Choroid plexus epithelial cell (primary cell): ENCODE measurements at regions not wholly inside any gene's neighbourhood (a gene's known extent, or its start where the extent isn't known, plus 50 kb on each side); places are given as distances from the start of the nearest gene placed in this dataset.

Experiments
- DNase-seq: peaks from one replicate; pipeline ENCODE4 v3.0.0-alpha.2; 2010; ENCODE audit warnings: low read depth
- H3K4me3 ChIP-seq: 2 replicates; pipeline ENCODE4 v1.5.1; 2011; ENCODE audit warnings: low read depth, mild to moderate bottlenecking, control low read depth, low read length, moderate library complexity
- CTCF ChIP-seq: conservative IDR thresholded peaks from 2 replicates; pipeline ENCODE4 v1.5.1; 2011; ENCODE audit warnings: low read depth, mild to moderate bottlenecking, control low read depth, inconsistent platforms, low read length, moderate library complexity

- H3K4me3 ChIP-seq, result no peak overlapping the region
- DNase-seq, result no peak
- TF ChIP-seq CTCF, result no peak
Observed at GRCh38 chr9:95648225-95648624, 131.5 kb upstream of the PTCH1 start.

DNA sequence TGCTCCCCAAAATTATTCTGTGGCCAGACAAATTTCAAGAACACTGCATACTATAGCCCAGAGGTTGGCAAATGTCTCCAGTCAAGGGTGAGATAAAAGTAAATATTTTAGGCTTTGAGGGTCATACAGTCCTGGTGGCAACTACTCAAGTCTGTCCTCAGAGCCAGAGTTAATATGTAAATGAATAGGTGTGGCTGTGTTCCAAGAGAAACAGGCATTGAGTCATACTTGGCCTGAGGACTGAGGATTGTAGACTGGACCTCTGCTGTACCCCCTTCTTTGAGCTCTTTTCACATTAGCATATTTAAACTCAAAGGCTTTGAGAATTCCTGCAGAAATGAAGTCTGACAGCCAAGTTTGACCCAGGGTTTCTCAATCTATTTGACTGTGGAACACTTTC lies 129.2 kb upstream of the PTCH1 start:
- no peak overlapping the region for H3K4me3 ChIP-seq
- DNase-seq, result peak; percentile 12
- no peak for TF ChIP-seq CTCF

DNA sequence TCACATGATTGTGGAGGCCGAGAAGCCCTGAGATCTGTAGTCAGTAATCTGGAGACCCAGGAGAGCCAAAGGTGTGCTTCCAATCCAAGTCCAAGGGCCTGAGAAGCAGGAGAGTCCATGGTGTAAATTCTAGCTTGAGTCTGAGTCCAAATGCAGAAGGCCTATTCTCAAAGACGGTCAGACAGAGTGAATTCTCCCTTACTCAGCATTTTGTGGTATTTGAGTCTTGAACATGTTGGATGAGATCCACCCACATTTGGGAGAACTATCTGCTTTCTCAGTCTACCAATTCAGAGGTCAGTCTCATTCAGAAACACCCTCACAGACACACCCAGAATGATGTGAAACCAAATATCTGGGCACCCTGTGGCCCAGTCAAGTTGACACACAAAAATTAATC lies 128.8 kb upstream of the PTCH1 start:
- no peak overlapping the region for H3K4me3 ChIP-seq
- TF ChIP-seq CTCF, result no peak
- DNase-seq, result no peak

- no peak for TF ChIP-seq CTCF
- DNase-seq, result peak; percentile 3
- no peak overlapping the region for H3K4me3 ChIP-seq
Observed at GRCh38 chr9:95644377-95644776, 127.6 kb upstream of the PTCH1 start.

GRCh38 chr9:95643619-95644018 lies 126.8 kb upstream of the PTCH1 start:
- TF ChIP-seq CTCF, result no peak
- DNase-seq, result no peak
- no peak overlapping the region for H3K4me3 ChIP-seq

DNA sequence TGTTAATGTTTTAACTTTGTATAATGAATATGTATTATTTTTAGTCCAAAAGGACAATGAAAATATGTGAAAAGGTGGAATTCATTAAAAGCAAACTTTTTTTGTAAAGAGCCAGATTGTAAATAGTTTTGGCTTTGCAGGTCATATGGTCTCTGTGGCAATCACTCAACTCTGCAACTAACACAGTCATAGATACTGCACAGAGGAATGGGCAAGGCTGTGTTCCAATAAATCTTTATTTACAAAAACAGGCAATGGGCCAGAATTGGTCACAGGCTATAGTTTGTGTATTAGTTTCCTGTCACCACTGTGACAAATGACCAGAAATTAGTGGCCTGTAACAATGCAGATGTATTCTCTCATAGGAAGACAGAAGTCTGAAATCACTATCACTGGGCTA lies 125.4 kb upstream of the PTCH1 start:
- no peak overlapping the region for H3K4me3 ChIP-seq
- no peak for DNase-seq
- TF ChIP-seq CTCF, result no peak

- no peak overlapping the region for H3K4me3 ChIP-seq
- TF ChIP-seq CTCF, result no peak
Observed at GRCh38 chr9:95641586-95641985, 124.8 kb upstream of the PTCH1 start.

More at GRCh38 chr9:95641586-95641985, 124.8 kb upstream of the PTCH1 start:
- DNase-seq, result peak; percentile 17
